DOHH2 (cell line): ENCODE measurements at regions not wholly inside any gene's neighbourhood (a gene's known extent, or its start where the extent isn't known, plus 50 kb on each side); places are given as distances from the start of the nearest gene placed in this dataset.
"Not testable (repeated sequence)": the region's sequence is repeated elsewhere in the genome, so short reads cannot be mapped to it uniquely, and the experiment has no call there.

ENCODE experiments used
- H3F3A ChIP-seq: fragments of 200-600 bp; sonication (generic), shearing (Covaris generic); 2 replicates; pipeline ENCODE4 v1.6.0; 2016; ENCODE audit warnings: antibody characterized with exemption, mild to moderate bottlenecking; ENCODE audit not compliant: control insufficient read depth, insufficient read depth
- H3K27ac ChIP-seq: fragments of 200-600 bp; sonication (generic); 2 replicates; pipeline ENCODE4 v1.5.1; 2014; ENCODE audit warnings: low read depth, mild to moderate bottlenecking, low read length, moderate library complexity
- H3K27me3 ChIP-seq: fragments of 200-600 bp; sonication (generic); 2 replicates; pipeline ENCODE4 v1.6.1; 2014; ENCODE audit warnings: mild to moderate bottlenecking, low read length, mixed read lengths; ENCODE audit not compliant: control insufficient read depth
- H3K36me3 ChIP-seq: fragments of 200-600 bp; sonication (generic); 2 replicates; pipeline ENCODE4 v1.6.1; 2014; ENCODE audit warnings: mild to moderate bottlenecking, low read length, moderate library complexity, mixed read lengths; ENCODE audit not compliant: control insufficient read depth
- H3K4me1 ChIP-seq: fragments of 200-600 bp; sonication (generic); 2 replicates; pipeline ENCODE4 v1.6.1; 2014; ENCODE audit warnings: mild to moderate bottlenecking, low read length, mixed read lengths; ENCODE audit not compliant: control insufficient read depth
- H3K4me2 ChIP-seq: fragments of 200-600 bp; sonication (generic); 2 replicates; pipeline ENCODE4 v1.6.0; 2014; ENCODE audit warnings: mild to moderate bottlenecking, low read length, moderate library complexity
- H3K4me3 ChIP-seq: fragments of 200-600 bp; sonication (generic); 2 replicates; pipeline ENCODE4 v1.5.1; 2014; ENCODE audit warnings: mild to moderate bottlenecking, low read length, mixed read lengths
- H3K79me2 ChIP-seq: fragments of 200-600 bp; sonication (generic); 2 replicates; pipeline ENCODE4 v1.6.1; 2014; ENCODE audit warnings: mild to moderate bottlenecking, low read length, mixed read lengths; ENCODE audit not compliant: control insufficient read depth
- H3K9me2 ChIP-seq: fragments of 200-600 bp; sonication (generic); replicated peaks from 2 replicates; pipeline ENCODE4 v1.6.1; 2014; ENCODE audit warnings: mild to moderate bottlenecking, low read length, mixed read lengths; ENCODE audit not compliant: control insufficient read depth
- H3K9me3 ChIP-seq: fragments of 200-600 bp; sonication (generic); 2 replicates; pipeline ENCODE4 v1.6.1; 2014; ENCODE audit warnings: antibody characterized with exemption, low read length, mixed read lengths; ENCODE audit not compliant: control insufficient read depth, insufficient read depth
- H4K20me1 ChIP-seq: fragments of 200-600 bp; sonication (generic); 2 replicates; pipeline ENCODE4 v1.6.0; 2014; ENCODE audit warnings: low read depth, mild to moderate bottlenecking, antibody characterized with exemption, low read length, moderate library complexity; ENCODE audit not compliant: control insufficient read depth, insufficient read depth
- CTCF ChIP-seq: fragments of 200-600 bp; sonication (generic); IDR thresholded peaks from one replicate; pipeline ENCODE4 v1.5.1; 2014; ENCODE audit warnings: antibody characterized with exemption, mild to moderate bottlenecking, low read depth, low read length; ENCODE audit not compliant: poor library complexity, severe bottlenecking
- EZH2phosphoT487 ChIP-seq: fragments of 200-600 bp; sonication (generic); IDR thresholded peaks from 2 replicates; pipeline ENCODE4 v1.6.1; 2017; ENCODE audit warnings: borderline replicate concordance, mild to moderate bottlenecking, antibody characterized with exemption, low read length, moderate library complexity, mixed read lengths

GRCh38 chr2:57217013-57217412 is 829.6 kb upstream of the VRK2 start:
- Histone ChIP-seq H3F3A (no peaks in the 10 kb centered on the region), H3K36me3 (no peaks in the 10 kb centered on the region), H3K4me1 (no peaks in the 10 kb centered on the region), H3K4me2 (no peak overlapping the region), H3K27ac (no peak overlapping the region), H3K4me3 (no peak overlapping the region), H4K20me1 (no peaks in the 10 kb centered on the region), H3K79me2 (no peaks in the 10 kb centered on the region), H3K9me3 (peaks cover 11% of the 10 kb centered on the region; the same call in 1 of the 2 replicates), H3K9me2 (no peaks in the 10 kb centered on the region), H3K27me3 (no peaks in the 10 kb centered on the region)
- TF ChIP-seq EZH2phosphoT487 (no peak), CTCF (no peak)

- Histone ChIP-seq H3K36me3 (no peaks in the 10 kb centered on the region), H3K4me1 (no peaks in the 10 kb centered on the region), H3K9me3 (peaks cover 11% of the 10 kb centered on the region; the same call in 1 of the 2 replicates), H3K4me3 (no peak overlapping the region), H3F3A (no peaks in the 10 kb centered on the region), H3K27me3 (no peaks in the 10 kb centered on the region), H3K27ac (no peak overlapping the region), H4K20me1 (no peaks in the 10 kb centered on the region), H3K79me2 (no peaks in the 10 kb centered on the region), H3K4me2 (no peak overlapping the region), H3K9me2 (no peaks in the 10 kb centered on the region)
- no peak for TF ChIP-seq EZH2phosphoT487
- TF ChIP-seq CTCF, result no peak
Observed at GRCh38 chr2:57218206-57218605, 828.4 kb upstream of the VRK2 start.

GRCh38 chr2:57229706-57230105 is 816.9 kb upstream of the VRK2 start:
- not testable (repeated sequence) for H3K9me3 ChIP-seq, H3K4me1 ChIP-seq, H3K36me3 ChIP-seq, H3K79me2 ChIP-seq, H3K9me2 ChIP-seq, H3K27me3 ChIP-seq, H3K4me3 ChIP-seq, H3K4me2 ChIP-seq, H3F3A ChIP-seq, H3K27ac ChIP-seq, H4K20me1 ChIP-seq

GRCh38 chr2:57232341-57232740 is 814.3 kb upstream of the VRK2 start:
- not testable (repeated sequence) for H4K20me1 ChIP-seq, H3K9me3 ChIP-seq, H3K9me2 ChIP-seq, H3F3A ChIP-seq, H3K27ac ChIP-seq, H3K27me3 ChIP-seq, H3K4me3 ChIP-seq, H3K36me3 ChIP-seq, H3K4me2 ChIP-seq, H3K79me2 ChIP-seq, H3K4me1 ChIP-seq

GRCh38 chr2:57251495-57251894 is 795.1 kb upstream of the VRK2 start:
- not testable (repeated sequence) for H3K4me3 ChIP-seq, H3K4me1 ChIP-seq, H4K20me1 ChIP-seq, H3K27me3 ChIP-seq, H3K9me2 ChIP-seq, H3K4me2 ChIP-seq, H3K36me3 ChIP-seq, H3F3A ChIP-seq, H3K79me2 ChIP-seq, H3K27ac ChIP-seq, H3K9me3 ChIP-seq

GRCh38 chr2:57276408-57276807 is 770.2 kb upstream of the VRK2 start:
- H3K27me3 ChIP-seq, H3K36me3 ChIP-seq, H3F3A ChIP-seq, H3K9me3 ChIP-seq, H3K79me2 ChIP-seq, H4K20me1 ChIP-seq, H3K4me1 ChIP-seq, H3K4me3 ChIP-seq, H3K9me2 ChIP-seq, H3K4me2 ChIP-seq, H3K27ac ChIP-seq: not testable (repeated sequence)
